H1 (cell line): ENCODE measurements at regions not wholly inside any gene's neighbourhood (a gene's known extent, or its start where the extent isn't known, plus 50 kb on each side); places are given as distances from the start of the nearest gene placed in this dataset.

Experiments
- CHD7 ChIP-seq: fragments of 300-600 bp; sonication (generic); IDR thresholded peaks from 2 replicates; pipeline ENCODE4 v1.7.1; 2012; ENCODE audit warnings: low read length, moderate library complexity, mild to moderate bottlenecking, inconsistent platforms; ENCODE audit not compliant: insufficient replicate concordance
- CREB1 ChIP-seq: IDR thresholded peaks from 2 replicates; pipeline ENCODE4 v1.6.1; 2012; ENCODE audit warnings: inconsistent platforms
- CTCF ChIP-seq, 3 experiments: IDR thresholded peaks; 1 replicate in 2 of 3; 2 replicates in 1 of 3; pipeline versions ENCODE4 v1.5.1 to v1.6.1; 2011; ENCODE audit warnings: low read length in 3 of 3, mild to moderate bottlenecking in 3 of 3, inconsistent platforms in 2 of 3, low read depth in 1 of 3, moderate library complexity in 1 of 3; ENCODE audit not compliant: insufficient read depth in 1 of 3; ENCODE audit errors: control extremely low read depth in 1 of 3
- EP300 ChIP-seq, 2 experiments: IDR thresholded peaks; 1 replicate in 1 of 2; 2 replicates in 1 of 2; pipeline ENCODE4 v1.6.1; 2011 to 2012; ENCODE audit warnings: low read depth in 2 of 2, low read length in 2 of 2, mild to moderate bottlenecking in 2 of 2, borderline replicate concordance in 1 of 2, inconsistent platforms in 1 of 2, moderate library complexity in 1 of 2
- EZH2 ChIP-seq: fragments of 200-600 bp; sonication (generic); IDR thresholded peaks from 2 replicates; pipeline ENCODE4 v1.7.1; 2012; ENCODE audit warnings: low read depth, mild to moderate bottlenecking, moderate library complexity, low read length, inconsistent platforms; ENCODE audit not compliant: severe bottlenecking
- RAD21 ChIP-seq, 2 experiments: IDR thresholded peaks in 1 of 2; conservative IDR thresholded peaks in 1 of 2; 2 replicates each; pipeline ENCODE4 v1.6.1; 2011; ENCODE audit warnings: low read depth in 2 of 2, low read length in 2 of 2, improper control_type of control experiment in 1 of 2, inconsistent platforms in 1 of 2, mild to moderate bottlenecking in 1 of 2, moderate library complexity in 1 of 2
- RNF2 ChIP-seq: fragments of 200-900, 300-1000 bp; sonication (generic); IDR thresholded peaks from 2 replicates; pipeline ENCODE4 v1.7.1; 2016; ENCODE audit warnings: borderline replicate concordance, low read depth, mild to moderate bottlenecking, antibody characterized with exemption, low read length; ENCODE audit not compliant: poor library complexity, severe bottlenecking; ENCODE audit errors: missing control alignments
- YY1 ChIP-seq: IDR thresholded peaks from 2 replicates; pipeline ENCODE4 v1.6.1; 2011; ENCODE audit warnings: low read depth, mild to moderate bottlenecking, low read length

GRCh38 chr5:38022631-38023030 is 182.8 kb upstream of the GDNF start:
- TF ChIP-seq CTCF (IDR thresholded peaks at IDR 0.05; ENCODE audit: control extremely low read depth in 1 of 3, insufficient read depth in 1 of 3, low read depth in 1 of 3, low read length in 3 of 3) (no peak), EZH2 (no peak), EP300 (IDR thresholded peaks at IDR 0.05; ENCODE audit: borderline replicate concordance in 1 of 2, low read depth in 2 of 2, low read length in 2 of 2) (no peak), CHD7 (no peak), RAD21 (IDR thresholded peaks at IDR 0.05 in 1 of 2, conservative IDR thresholded peaks at IDR 0.05 in 1 of 2; ENCODE audit: low read depth in 2 of 2, low read length in 2 of 2) (no peak), YY1 (no peak), RNF2 (no peak), CREB1 (no peak)
